ENCODE measurements at regions not wholly inside any gene's neighbourhood (a gene's known extent, or its start where the extent isn't known, plus 50 kb on each side); places are given as distances from the start of the nearest gene placed in this dataset.

DNA sequence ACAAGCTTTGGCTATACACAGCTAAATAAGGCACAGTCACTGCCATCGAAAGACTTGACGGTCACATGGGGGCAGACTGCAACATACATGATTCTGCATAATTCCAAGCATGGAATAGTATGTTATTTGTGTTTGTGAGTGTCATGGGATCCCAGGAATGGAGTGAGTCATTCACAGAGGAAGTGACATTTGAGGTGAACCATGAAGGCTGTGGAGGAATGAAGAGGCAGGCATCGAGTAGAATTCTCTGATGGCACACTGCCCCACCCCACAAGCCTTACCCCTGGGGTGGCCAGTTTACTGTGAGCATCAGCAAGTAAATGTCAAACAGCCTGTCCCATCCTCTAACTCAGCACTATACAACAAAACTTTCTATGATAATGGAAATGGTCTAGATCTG, 619.7 kb downstream of the MID1IP1 start:
- Histone ChIP-seq H3K79me1 (ENCODE audit: low read depth in 1 of 2, low read length in 2 of 2) (no peaks in the 10 kb centered on the region), H4K20me1 (ENCODE audit: insufficient read depth, low read length) (no peaks in the 10 kb centered on the region), H3K4me3 (ENCODE audit: insufficient read depth, low read depth, low read length) (no peak overlapping the region), H3K27me3 (ENCODE audit: control insufficient read depth, insufficient read depth, low read length) (peaks cover 14% of the 10 kb centered on the region), H3K4ac (ENCODE audit: low read depth, low read length) (no peak overlapping the region), H4K91ac (ENCODE audit: insufficient read depth, low read depth, low read length) (no peak overlapping the region), H4K5ac (ENCODE audit: low read depth, low read length) (no peak overlapping the region), H3K14ac (replicated peaks; ENCODE audit: low read depth, low read length) (no peak overlapping the region), H2AK5ac (ENCODE audit: low read depth, low read length) (no peak overlapping the region), H3K9me3 (ENCODE audit: control insufficient read depth, insufficient read depth, low read length) (no peaks in the 10 kb centered on the region), H2BK20ac (ENCODE audit: low read depth, low read length) (no peak overlapping the region), H3K18ac (ENCODE audit: low read depth, low read length) (no peak overlapping the region), H3K27ac (ENCODE audit: insufficient read depth, low read length) (no peak overlapping the region), H2AK9ac (replicated peaks; ENCODE audit: low read depth, low read length, poor library complexity) (no peak overlapping the region), H3K56ac (ENCODE audit: extremely low read depth, insufficient read depth, low read length) (no peak overlapping the region), H2AFZ (replicated peaks; ENCODE audit: low read length, poor library complexity) (no peak overlapping the region), H4K8ac (ENCODE audit: low read depth in 2 of 2, low read length in 2 of 2) (no peak overlapping the region), H2BK15ac (ENCODE audit: low read depth, low read length) (no peak overlapping the region), H3K4me2 (ENCODE audit: low read depth, low read length) (no peak overlapping the region), H3K36me3 (ENCODE audit: control insufficient read depth, insufficient read depth, low read length) (no peaks in the 10 kb centered on the region), H3K4me1 (ENCODE audit: control insufficient read depth, insufficient read depth, low read length) (no peaks in the 10 kb centered on the region), H3K9ac (ENCODE audit: low read depth, low read length) (no peak overlapping the region), H3K9me1 (ENCODE audit: insufficient read depth, low read length) (no peaks in the 10 kb centered on the region), H2BK120ac (ENCODE audit: low read depth, low read length) (no peak overlapping the region), H2BK5ac (ENCODE audit: low read depth, low read length, poor library complexity, severe bottlenecking) (no peak overlapping the region), H3K23ac (ENCODE audit: low read depth, low read length) (no peak overlapping the region)
- no peak for ATAC-seq (ENCODE audit: low read depth)
- TF ChIP-seq, protein P1, sequence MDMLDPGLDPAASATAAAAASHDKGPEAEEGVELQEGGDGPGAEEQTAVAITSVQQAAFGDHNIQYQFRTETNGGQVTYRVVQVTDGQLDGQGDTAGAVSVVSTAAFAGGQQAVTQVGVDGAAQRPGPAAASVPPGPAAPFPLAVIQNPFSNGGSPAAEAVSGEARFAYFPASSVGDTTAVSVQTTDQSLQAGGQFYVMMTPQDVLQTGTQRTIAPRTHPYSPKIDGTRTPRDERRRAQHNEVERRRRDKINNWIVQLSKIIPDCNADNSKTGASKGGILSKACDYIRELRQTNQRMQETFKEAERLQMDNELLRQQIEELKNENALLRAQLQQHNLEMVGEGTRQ (IDR thresholded peaks at IDR 0.05; ENCODE audit: low read depth, low read length): no peak
- TF ChIP-seq FOS (IDR thresholded peaks at IDR 0.05; ENCODE audit: low read depth, low read length) (no peak), BHLHE40 (IDR thresholded peaks at IDR 0.05; ENCODE audit: low read depth, low read length) (no peak), RFX5 (IDR thresholded peaks at IDR 0.05; ENCODE audit: low read depth, low read length) (no peak), POLR2A (IDR thresholded peaks at IDR 0.05; ENCODE audit: low read depth, low read length) (no peak), SMC3 (IDR thresholded peaks at IDR 0.05; ENCODE audit: low read depth, low read length) (no peak), RCOR1 (IDR thresholded peaks at IDR 0.05; ENCODE audit: insufficient replicate concordance, low read length) (no peak), RAD21 (IDR thresholded peaks at IDR 0.05; ENCODE audit: low read length) (no peak), CHD1 (IDR thresholded peaks at IDR 0.05; ENCODE audit: low read depth, low read length) (no peak), NFE2L2 (IDR thresholded peaks at IDR 0.05; ENCODE audit: low read depth, low read length) (no peak), CEBPB (IDR thresholded peaks at IDR 0.05; ENCODE audit: low read depth, low read length) (no peak), MAZ (IDR thresholded peaks at IDR 0.05; ENCODE audit: borderline replicate concordance, low read depth, low read length) (no peak), MAFK (IDR thresholded peaks at IDR 0.05; ENCODE audit: low read depth, low read length) (no peak), MXI1 (IDR thresholded peaks at IDR 0.05; ENCODE audit: borderline replicate concordance, low read depth, low read length) (no peak)
- TF ChIP-seq, protein P2, sequence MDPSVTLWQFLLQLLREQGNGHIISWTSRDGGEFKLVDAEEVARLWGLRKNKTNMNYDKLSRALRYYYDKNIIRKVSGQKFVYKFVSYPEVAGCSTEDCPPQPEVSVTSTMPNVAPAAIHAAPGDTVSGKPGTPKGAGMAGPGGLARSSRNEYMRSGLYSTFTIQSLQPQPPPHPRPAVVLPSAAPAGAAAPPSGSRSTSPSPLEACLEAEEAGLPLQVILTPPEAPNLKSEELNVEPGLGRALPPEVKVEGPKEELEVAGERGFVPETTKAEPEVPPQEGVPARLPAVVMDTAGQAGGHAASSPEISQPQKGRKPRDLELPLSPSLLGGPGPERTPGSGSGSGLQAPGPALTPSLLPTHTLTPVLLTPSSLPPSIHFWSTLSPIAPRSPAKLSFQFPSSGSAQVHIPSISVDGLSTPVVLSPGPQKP (IDR thresholded peaks at IDR 0.05; ENCODE audit: borderline replicate concordance, low read depth, low read length): no peak
- TF ChIP-seq, protein P3, sequence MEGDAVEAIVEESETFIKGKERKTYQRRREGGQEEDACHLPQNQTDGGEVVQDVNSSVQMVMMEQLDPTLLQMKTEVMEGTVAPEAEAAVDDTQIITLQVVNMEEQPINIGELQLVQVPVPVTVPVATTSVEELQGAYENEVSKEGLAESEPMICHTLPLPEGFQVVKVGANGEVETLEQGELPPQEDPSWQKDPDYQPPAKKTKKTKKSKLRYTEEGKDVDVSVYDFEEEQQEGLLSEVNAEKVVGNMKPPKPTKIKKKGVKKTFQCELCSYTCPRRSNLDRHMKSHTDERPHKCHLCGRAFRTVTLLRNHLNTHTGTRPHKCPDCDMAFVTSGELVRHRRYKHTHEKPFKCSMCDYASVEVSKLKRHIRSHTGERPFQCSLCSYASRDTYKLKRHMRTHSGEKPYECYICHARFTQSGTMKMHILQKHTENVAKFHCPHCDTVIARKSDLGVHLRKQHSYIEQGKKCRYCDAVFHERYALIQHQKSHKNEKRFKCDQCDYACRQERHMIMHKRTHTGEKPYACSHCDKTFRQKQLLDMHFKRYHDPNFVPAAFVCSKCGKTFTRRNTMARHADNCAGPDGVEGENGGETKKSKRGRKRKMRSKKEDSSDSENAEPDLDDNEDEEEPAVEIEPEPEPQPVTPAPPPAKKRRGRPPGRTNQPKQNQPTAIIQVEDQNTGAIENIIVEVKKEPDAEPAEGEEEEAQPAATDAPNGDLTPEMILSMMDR (conservative IDR thresholded peaks at IDR 0.05; ENCODE audit: low read depth, low read length): no peak
- CTCF ChIA-PET: no interaction called here
- WGBS, 2 experiments (ENCODE audit: extremely low coverage in 2 of 2, insufficient read length in 1 of 2): no CpG with 5 or more reads among the region's 3 CpGs
- no TSS peak for BruUV-seq (replicated peaks)
- DNase-seq: no peak
- dilution Hi-C loops (cut with HindIII; ENCODE audit: low sequenced_read_pairs, unreplicated experiment) (no loop called here), in situ Hi-C loops (cut with MboI; ENCODE audit: low sequenced_read_pairs) (no loop called here), intact Hi-C loops (cut with micrococcal nuclease) (no loop called here)
- POLR2A ChIA-PET (ENCODE audit: unreplicated experiment): no interaction called here

All from IMR-90 (cell line).